ENCODE measurements at regions not wholly inside any gene's neighbourhood (a gene's known extent, or its start where the extent isn't known, plus 50 kb on each side); places are given as distances from the start of the nearest gene placed in this dataset.

DNA sequence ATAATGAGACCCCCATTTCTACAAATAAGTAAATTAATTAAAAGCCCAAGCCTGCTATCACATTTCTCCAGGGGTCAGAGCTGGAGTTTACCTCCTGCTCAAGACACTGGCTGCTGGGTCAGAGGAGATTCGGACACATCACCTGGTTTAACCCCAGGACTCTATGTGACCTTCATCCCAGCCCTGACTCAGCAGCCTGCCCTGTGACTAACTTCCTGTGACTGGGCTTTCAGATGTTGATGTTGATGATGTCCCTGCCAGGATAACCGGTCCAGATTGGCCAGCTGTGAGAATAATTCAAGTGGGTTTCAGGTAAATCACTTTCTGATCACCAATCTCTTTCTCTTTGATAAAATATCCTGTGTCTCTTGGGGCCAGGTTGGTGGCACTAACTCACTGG lies 102.4 kb upstream of the MAML3 start:
- TF ChIP-seq, protein P1, sequence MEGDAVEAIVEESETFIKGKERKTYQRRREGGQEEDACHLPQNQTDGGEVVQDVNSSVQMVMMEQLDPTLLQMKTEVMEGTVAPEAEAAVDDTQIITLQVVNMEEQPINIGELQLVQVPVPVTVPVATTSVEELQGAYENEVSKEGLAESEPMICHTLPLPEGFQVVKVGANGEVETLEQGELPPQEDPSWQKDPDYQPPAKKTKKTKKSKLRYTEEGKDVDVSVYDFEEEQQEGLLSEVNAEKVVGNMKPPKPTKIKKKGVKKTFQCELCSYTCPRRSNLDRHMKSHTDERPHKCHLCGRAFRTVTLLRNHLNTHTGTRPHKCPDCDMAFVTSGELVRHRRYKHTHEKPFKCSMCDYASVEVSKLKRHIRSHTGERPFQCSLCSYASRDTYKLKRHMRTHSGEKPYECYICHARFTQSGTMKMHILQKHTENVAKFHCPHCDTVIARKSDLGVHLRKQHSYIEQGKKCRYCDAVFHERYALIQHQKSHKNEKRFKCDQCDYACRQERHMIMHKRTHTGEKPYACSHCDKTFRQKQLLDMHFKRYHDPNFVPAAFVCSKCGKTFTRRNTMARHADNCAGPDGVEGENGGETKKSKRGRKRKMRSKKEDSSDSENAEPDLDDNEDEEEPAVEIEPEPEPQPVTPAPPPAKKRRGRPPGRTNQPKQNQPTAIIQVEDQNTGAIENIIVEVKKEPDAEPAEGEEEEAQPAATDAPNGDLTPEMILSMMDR (IDR thresholded peaks at IDR 0.05) = no peak
- no peak for TF ChIP-seq EP300 (IDR thresholded peaks at IDR 0.05; ENCODE audit: low read depth)
- TF ChIP-seq POLR2A (IDR thresholded peaks at IDR 0.05) = no peak
- no peak for TF ChIP-seq POLR2AphosphoS5 (IDR thresholded peaks at IDR 0.05)
